ENCODE measurements at regions not wholly inside any gene's neighbourhood (a gene's known extent, or its start where the extent isn't known, plus 50 kb on each side); places are given as distances from the start of the nearest gene placed in this dataset.

- H3K36me3 ChIP-seq (replicated peaks; ENCODE audit: insufficient read depth, low read length) = no peaks in the 10 kb centered on the region
- no peak overlapping the region for H2AFZ ChIP-seq (ENCODE audit: low read length)
- no peaks in the 10 kb centered on the region for H3K27me3 ChIP-seq (replicated peaks; ENCODE audit: insufficient read depth, low read length)
- H3F3A ChIP-seq (ENCODE audit: insufficient read depth, low read length) = no peaks in the 10 kb centered on the region
- no peak overlapping the region for H3K27ac ChIP-seq (ENCODE audit: low read length)
- no peak for TF ChIP-seq EZH2 (optimal IDR thresholded peaks at IDR 0.05; ENCODE audit: low read depth, low read length)
- H3K4me2 ChIP-seq (ENCODE audit: low read depth, low read length) = no peak overlapping the region
- no peaks in the 10 kb centered on the region for H4K20me1 ChIP-seq (ENCODE audit: insufficient read depth, low read length)
- no peak for DNase-seq
- no peak overlapping the region for H3K4me3 ChIP-seq (ENCODE audit: low read length)
- no peaks in the 10 kb centered on the region for H3K9me3 ChIP-seq (replicated peaks; ENCODE audit: insufficient read depth, low read length)
- H3K9ac ChIP-seq (ENCODE audit: low read length) = no peak overlapping the region
- H3K79me2 ChIP-seq (ENCODE audit: low read length) = no peaks in the 10 kb centered on the region
- no peaks in the 10 kb centered on the region for H3K4me1 ChIP-seq (ENCODE audit: low read length)
- no peaks in the 10 kb centered on the region for H3K9me2 ChIP-seq (replicated peaks; ENCODE audit: insufficient read depth, low read length)
These were observed 377.1 kb upstream of the C9orf72 start for GRCh38 chr9:27950382-27950781.

DNA sequence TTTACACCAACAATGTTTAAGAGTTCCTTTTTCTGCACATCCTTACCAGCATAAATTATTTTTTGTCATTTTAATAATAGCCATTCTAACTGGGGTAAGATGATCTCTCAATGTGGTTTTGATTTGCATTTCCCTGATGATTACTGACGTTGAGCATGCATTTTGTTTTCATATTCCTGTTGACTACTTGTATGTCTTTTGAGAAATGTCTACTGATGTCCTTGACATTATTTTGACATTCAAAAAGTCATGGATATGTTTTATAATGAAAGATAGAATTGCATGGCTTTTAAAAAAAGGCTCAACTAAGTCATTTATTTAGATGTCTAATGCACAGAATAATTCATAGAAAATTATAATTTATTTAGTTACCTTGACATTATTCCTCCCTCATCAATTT, 381.6 kb upstream of the C9orf72 start:
- Histone ChIP-seq H3K4me1 (ENCODE audit: low read length) (no peaks in the 10 kb centered on the region), H3K27me3 (replicated peaks; ENCODE audit: insufficient read depth, low read length) (no peaks in the 10 kb centered on the region), H3K9me2 (replicated peaks; ENCODE audit: insufficient read depth, low read length) (no peaks in the 10 kb centered on the region), H3K9me3 (replicated peaks; ENCODE audit: insufficient read depth, low read length) (no peaks in the 10 kb centered on the region), H3K4me3 (ENCODE audit: low read length) (no peak overlapping the region), H3K79me2 (ENCODE audit: low read length) (no peaks in the 10 kb centered on the region), H3K27ac (ENCODE audit: low read length) (no peak overlapping the region), H3F3A (ENCODE audit: insufficient read depth, low read length) (no peaks in the 10 kb centered on the region), H3K4me2 (ENCODE audit: low read depth, low read length) (no peak overlapping the region), H4K20me1 (ENCODE audit: insufficient read depth, low read length) (no peaks in the 10 kb centered on the region), H3K36me3 (replicated peaks; ENCODE audit: insufficient read depth, low read length) (no peaks in the 10 kb centered on the region), H2AFZ (ENCODE audit: low read length) (no peak overlapping the region), H3K9ac (ENCODE audit: low read length) (no peak overlapping the region)
- no peak for DNase-seq
- TF ChIP-seq, protein P1, sequence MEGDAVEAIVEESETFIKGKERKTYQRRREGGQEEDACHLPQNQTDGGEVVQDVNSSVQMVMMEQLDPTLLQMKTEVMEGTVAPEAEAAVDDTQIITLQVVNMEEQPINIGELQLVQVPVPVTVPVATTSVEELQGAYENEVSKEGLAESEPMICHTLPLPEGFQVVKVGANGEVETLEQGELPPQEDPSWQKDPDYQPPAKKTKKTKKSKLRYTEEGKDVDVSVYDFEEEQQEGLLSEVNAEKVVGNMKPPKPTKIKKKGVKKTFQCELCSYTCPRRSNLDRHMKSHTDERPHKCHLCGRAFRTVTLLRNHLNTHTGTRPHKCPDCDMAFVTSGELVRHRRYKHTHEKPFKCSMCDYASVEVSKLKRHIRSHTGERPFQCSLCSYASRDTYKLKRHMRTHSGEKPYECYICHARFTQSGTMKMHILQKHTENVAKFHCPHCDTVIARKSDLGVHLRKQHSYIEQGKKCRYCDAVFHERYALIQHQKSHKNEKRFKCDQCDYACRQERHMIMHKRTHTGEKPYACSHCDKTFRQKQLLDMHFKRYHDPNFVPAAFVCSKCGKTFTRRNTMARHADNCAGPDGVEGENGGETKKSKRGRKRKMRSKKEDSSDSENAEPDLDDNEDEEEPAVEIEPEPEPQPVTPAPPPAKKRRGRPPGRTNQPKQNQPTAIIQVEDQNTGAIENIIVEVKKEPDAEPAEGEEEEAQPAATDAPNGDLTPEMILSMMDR (IDR thresholded peaks at IDR 0.05; ENCODE audit: low read length) = no peak
- TF ChIP-seq EZH2phosphoT487 (IDR thresholded peaks at IDR 0.05; ENCODE audit: low read length) = no peak
- TF ChIP-seq EZH2 (optimal IDR thresholded peaks at IDR 0.05; ENCODE audit: low read depth, low read length) = no peak

- H3K4me2 ChIP-seq (ENCODE audit: low read depth, low read length) = no peak overlapping the region
- TF ChIP-seq, protein P1 (IDR thresholded peaks at IDR 0.05; ENCODE audit: low read length) = no peak
- no peak for TF ChIP-seq EZH2phosphoT487 (IDR thresholded peaks at IDR 0.05; ENCODE audit: low read length)
- no peak for TF ChIP-seq EZH2 (optimal IDR thresholded peaks at IDR 0.05; ENCODE audit: low read depth, low read length)
- no peak overlapping the region for H2AFZ ChIP-seq (ENCODE audit: low read length)
- H3K27me3 ChIP-seq (replicated peaks; ENCODE audit: insufficient read depth, low read length) = no peaks in the 10 kb centered on the region
- no peaks in the 10 kb centered on the region for H3K36me3 ChIP-seq (replicated peaks; ENCODE audit: insufficient read depth, low read length)
- no peaks in the 10 kb centered on the region for H3K9me3 ChIP-seq (replicated peaks; ENCODE audit: insufficient read depth, low read length)
- no peak for DNase-seq
- H3K9me2 ChIP-seq (replicated peaks; ENCODE audit: insufficient read depth, low read length) = no peaks in the 10 kb centered on the region
- no peak overlapping the region for H3K9ac ChIP-seq (ENCODE audit: low read length)
- no peaks in the 10 kb centered on the region for H4K20me1 ChIP-seq (ENCODE audit: insufficient read depth, low read length)
- H3K79me2 ChIP-seq (ENCODE audit: low read length) = no peaks in the 10 kb centered on the region
- H3K27ac ChIP-seq (ENCODE audit: low read length) = no peak overlapping the region
- H3F3A ChIP-seq (ENCODE audit: insufficient read depth, low read length) = no peaks in the 10 kb centered on the region
- no peaks in the 10 kb centered on the region for H3K4me1 ChIP-seq (ENCODE audit: low read length)
- H3K4me3 ChIP-seq (ENCODE audit: low read length) = no peak overlapping the region
These were observed 390.6 kb upstream of the C9orf72 start for GRCh38 chr9:27963836-27964235.

DNA sequence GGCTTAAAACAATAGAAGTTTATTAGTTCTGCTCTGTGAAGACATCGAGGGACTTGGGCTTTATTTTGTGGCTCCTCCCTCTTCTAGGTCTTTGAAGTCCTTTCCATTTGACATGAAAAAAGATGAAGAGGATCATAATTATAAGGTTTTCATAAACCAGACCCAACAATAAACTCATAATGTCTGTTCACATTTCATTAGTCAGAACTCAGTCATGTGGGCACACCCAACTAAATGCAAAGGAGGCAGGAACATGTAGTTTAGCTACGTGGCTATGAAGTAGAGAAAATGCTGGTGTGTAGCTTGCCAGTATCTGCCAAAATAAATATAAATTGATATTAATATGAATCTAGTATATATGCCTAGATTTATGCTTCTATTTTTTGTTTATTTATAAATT, 393.9 kb upstream of the C9orf72 start:
- no peaks in the 10 kb centered on the region for H3K79me2 ChIP-seq (ENCODE audit: low read length)
- TF ChIP-seq, protein P1 (IDR thresholded peaks at IDR 0.05; ENCODE audit: low read length) = no peak
- TF ChIP-seq EZH2 (optimal IDR thresholded peaks at IDR 0.05; ENCODE audit: low read depth, low read length) = no peak
- TF ChIP-seq EZH2phosphoT487 (IDR thresholded peaks at IDR 0.05; ENCODE audit: low read length) = no peak
- H3K4me2 ChIP-seq (ENCODE audit: low read depth, low read length) = no peak overlapping the region
- H3K9ac ChIP-seq (ENCODE audit: low read length) = no peak overlapping the region
- no peak overlapping the region for H2AFZ ChIP-seq (ENCODE audit: low read length)
- H3K36me3 ChIP-seq (replicated peaks; ENCODE audit: insufficient read depth, low read length) = no peaks in the 10 kb centered on the region
- no peaks in the 10 kb centered on the region for H3K9me3 ChIP-seq (replicated peaks; ENCODE audit: insufficient read depth, low read length)
- no peaks in the 10 kb centered on the region for H3K27me3 ChIP-seq (replicated peaks; ENCODE audit: insufficient read depth, low read length)
- H3K4me3 ChIP-seq (ENCODE audit: low read length) = no peak overlapping the region
- H4K20me1 ChIP-seq (ENCODE audit: insufficient read depth, low read length) = no peaks in the 10 kb centered on the region
- no peaks in the 10 kb centered on the region for H3F3A ChIP-seq (ENCODE audit: insufficient read depth, low read length)
- no peak overlapping the region for H3K27ac ChIP-seq (ENCODE audit: low read length)
- DNase-seq = no peak
- no peaks in the 10 kb centered on the region for H3K9me2 ChIP-seq (replicated peaks; ENCODE audit: insufficient read depth, low read length)
- no peaks in the 10 kb centered on the region for H3K4me1 ChIP-seq (ENCODE audit: low read length)
